ENCODE measurements at regions not wholly inside any gene's neighbourhood (a gene's known extent, or its start where the extent isn't known, plus 50 kb on each side); places are given as distances from the start of the nearest gene placed in this dataset.
A peak's percentile ranks its signal among the peaks of the same experiment; 100 is the strongest.

GRCh38 chr9:80922544-80922943 is 766.8 kb downstream of the TLE1 start:
- no peak for DNase-seq (ENCODE audit: low read depth in 1 of 2, low spot score in 1 of 2)
- in situ Hi-C loops (cut with HindIII; ENCODE audit: low pct_unique_long_range_greater_than_20kb, low sequenced_read_pairs), result no loop called here
- no peak for TF ChIP-seq JUND (IDR thresholded peaks at IDR 0.05; ENCODE audit: low read depth)

- no peak for DNase-seq (ENCODE audit: low read depth in 1 of 2, low spot score in 1 of 2)
Measured at GRCh38 chr9:80906728-80907127, 782.6 kb downstream of the TLE1 start.

DNA sequence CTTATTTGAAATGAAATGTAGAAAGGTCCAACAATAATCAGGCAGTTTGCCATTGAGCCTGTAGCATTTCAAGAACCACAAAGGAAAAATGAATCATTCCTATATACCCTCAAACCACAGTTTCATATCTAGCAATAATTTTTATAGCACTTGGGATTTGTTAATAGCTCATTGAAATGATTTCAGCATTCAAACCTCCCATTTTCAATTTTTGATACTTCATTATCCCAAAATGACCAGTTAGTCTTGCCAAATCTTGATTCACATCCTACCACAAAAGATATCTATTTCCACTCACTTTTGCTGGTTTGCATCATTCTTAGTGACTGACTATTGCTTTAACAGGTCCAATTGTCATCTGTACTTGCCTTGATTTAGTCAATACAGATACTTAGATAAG is 790.1 kb downstream of the TLE1 start:
- DNase-seq (ENCODE audit: low read depth in 1 of 2, low spot score in 1 of 2), result no peak

More at GRCh38 chr9:80906728-80907127, 782.6 kb downstream of the TLE1 start:
- in situ Hi-C loops (cut with HindIII; ENCODE audit: low pct_unique_long_range_greater_than_20kb, low sequenced_read_pairs), result no loop called here
- no peak for TF ChIP-seq JUND (IDR thresholded peaks at IDR 0.05; ENCODE audit: low read depth)

DNA sequence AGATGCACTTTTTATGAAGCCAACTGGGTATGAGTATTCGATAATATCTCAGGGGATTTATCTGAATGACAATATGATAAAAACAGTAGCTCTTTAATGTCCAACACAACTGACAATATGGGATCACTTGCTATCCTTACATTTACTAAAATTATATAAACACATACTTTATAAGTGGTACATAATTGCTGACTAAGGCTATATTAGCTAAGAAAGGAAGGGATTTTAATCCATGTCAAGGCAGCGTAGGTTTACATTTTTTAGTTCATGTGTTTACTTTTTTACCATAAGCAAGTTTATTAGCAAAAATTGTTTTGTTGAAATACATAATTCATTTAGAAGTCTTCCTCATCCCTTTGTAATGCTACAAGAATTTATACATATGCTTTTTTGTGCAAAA is 796.2 kb downstream of the TLE1 start:
- no peak for DNase-seq (ENCODE audit: low read depth in 1 of 2, low spot score in 1 of 2)
- TF ChIP-seq JUND (IDR thresholded peaks at IDR 0.05; ENCODE audit: low read depth), result no peak
- in situ Hi-C loops (cut with HindIII; ENCODE audit: low pct_unique_long_range_greater_than_20kb, low sequenced_read_pairs), result no loop called here

More for the DNA sequence above, 790.1 kb downstream of the TLE1 start:
- in situ Hi-C loops (cut with HindIII; ENCODE audit: low pct_unique_long_range_greater_than_20kb, low sequenced_read_pairs), result no loop called here
- TF ChIP-seq JUND (IDR thresholded peaks at IDR 0.05; ENCODE audit: low read depth), result no peak

DNA sequence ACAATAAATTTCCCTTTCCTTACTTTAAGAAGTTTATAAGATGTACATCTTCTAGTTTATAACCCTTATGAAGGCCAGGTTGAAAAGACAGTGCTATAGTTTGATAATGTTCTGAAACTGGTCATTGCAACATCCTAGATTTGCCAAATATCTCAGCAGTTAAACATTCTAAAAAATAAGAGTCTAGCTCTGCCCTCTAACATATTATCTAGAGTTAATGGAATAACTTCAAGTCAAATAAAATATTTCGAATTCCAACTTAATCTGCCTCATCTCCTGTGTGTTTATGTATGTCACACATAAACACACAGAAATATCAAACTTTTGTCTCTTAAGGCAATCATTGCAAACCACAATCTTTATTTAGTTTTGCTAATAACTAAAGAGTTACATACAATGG is 796.6 kb downstream of the TLE1 start:
- in situ Hi-C loops (cut with HindIII; ENCODE audit: low pct_unique_long_range_greater_than_20kb, low sequenced_read_pairs), result no loop called here

DNA sequence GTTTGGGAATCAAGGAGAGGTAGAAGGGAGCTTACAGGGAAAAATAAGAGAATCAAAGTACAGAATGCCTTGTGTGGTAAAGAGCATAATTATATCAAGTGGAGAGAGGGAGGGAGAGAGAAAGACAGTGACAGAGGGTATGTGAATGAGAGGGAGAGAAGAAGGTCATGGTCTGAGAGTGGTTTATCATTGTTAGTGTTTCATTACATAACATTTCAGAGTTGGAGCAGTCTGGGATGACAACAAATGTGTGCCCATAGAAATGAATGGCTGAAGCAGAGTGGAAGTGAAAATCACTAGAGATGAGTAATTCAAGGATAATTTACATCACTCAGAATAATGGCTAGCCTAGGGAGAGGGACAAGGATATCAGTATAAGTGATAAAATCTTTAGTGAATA is 799.2 kb downstream of the TLE1 start:
- no peak for TF ChIP-seq JUND (IDR thresholded peaks at IDR 0.05; ENCODE audit: low read depth)
- in situ Hi-C loops (cut with HindIII; ENCODE audit: low pct_unique_long_range_greater_than_20kb, low sequenced_read_pairs), result no loop called here
- no peak for DNase-seq (ENCODE audit: low read depth in 1 of 2, low spot score in 1 of 2)

More for the DNA sequence above, 796.6 kb downstream of the TLE1 start:
- DNase-seq (ENCODE audit: low read depth in 1 of 2, low spot score in 1 of 2), result no peak
- TF ChIP-seq JUND (IDR thresholded peaks at IDR 0.05; ENCODE audit: low read depth), result no peak

DNA sequence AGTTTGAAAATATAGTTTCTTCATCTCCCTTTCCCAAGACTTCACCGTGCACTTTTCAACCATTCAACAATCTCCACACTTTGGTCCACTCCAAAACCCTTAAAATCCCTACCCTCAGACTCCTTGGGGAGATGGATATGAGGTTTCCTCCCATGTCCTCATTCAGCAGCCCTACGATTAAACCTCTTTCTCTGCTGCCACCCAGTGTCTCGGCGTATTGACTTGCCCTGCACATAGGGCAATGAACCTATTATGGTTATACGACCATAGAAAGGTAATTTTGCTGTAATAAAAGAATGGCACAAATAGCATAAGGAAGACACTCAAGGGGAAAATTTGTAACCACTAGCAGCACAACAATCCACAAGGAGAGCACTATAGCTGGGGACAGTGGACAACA is 803.5 kb downstream of the TLE1 start:
- DNase-seq (ENCODE audit: low read depth in 1 of 2, low spot score in 1 of 2), result peak in 1 of 2 experiments; percentile 45
- in situ Hi-C loops (cut with HindIII; ENCODE audit: low pct_unique_long_range_greater_than_20kb, low sequenced_read_pairs), result no loop called here
- no peak for TF ChIP-seq JUND (IDR thresholded peaks at IDR 0.05; ENCODE audit: low read depth)

DNA sequence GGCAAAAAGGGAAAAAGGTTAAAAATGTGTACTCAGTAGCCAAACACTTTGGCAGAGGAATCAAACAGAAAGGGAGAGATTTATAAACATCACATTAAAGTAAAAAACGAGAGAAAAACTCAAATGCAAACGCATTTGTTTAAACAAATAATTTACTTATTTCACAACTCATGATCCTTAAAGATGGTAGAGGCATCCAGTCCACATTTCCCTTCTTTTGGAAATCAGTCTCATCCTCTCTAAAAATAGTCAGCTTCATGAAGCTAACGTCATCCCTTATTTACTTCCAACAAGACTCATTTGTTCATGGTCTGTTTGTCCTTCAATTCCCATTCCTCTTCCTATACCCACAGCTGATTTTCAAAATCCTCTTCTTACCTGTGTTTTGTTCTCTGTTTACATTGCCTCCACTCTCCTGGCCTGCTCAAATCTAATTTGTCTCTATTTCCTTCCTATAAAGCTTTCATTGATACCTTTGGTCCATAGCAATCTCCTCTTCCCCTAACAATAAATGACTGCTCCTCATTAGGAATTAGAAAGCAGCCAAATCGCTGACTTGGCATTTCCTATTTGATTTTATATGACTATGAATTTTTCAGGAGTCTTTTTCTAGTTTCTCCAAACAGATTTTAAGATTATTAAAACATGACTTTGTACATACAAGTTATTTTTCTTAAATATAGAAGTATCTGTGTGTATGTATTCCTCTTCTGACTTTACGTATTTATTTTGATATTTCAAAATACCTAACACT is 805.3 kb downstream of the TLE1 start:
- TF ChIP-seq JUND (IDR thresholded peaks at IDR 0.05; ENCODE audit: low read depth), result no peak
- no peak for DNase-seq (ENCODE audit: low read depth in 1 of 2, low spot score in 1 of 2)
- in situ Hi-C loops (cut with HindIII; ENCODE audit: low pct_unique_long_range_greater_than_20kb, low sequenced_read_pairs), result no loop called here

DNA sequence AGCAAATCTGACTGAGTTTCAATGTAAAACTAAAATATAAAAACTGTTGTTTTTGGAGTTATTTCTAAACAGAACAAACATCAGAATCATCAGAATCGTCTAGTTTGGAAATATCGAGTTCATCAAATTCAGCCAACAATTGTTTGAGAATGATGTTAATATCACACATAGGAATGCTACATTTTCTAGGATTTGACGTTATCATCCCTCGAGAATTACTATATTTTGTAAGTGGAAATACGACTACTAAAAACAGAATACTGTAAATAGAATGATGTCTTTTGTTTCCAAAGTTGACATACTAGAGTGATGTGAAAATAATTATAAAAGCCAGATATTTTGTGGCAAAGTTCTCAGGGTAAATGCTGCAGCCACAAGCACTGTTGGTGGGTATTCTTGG is 805.9 kb downstream of the TLE1 start:
- DNase-seq (ENCODE audit: low read depth in 1 of 2, low spot score in 1 of 2), result no peak
- in situ Hi-C loops (cut with HindIII; ENCODE audit: low pct_unique_long_range_greater_than_20kb, low sequenced_read_pairs), result no loop called here
- TF ChIP-seq JUND (IDR thresholded peaks at IDR 0.05; ENCODE audit: low read depth), result no peak

GRCh38 chr9:80881940-80882339 is 807.4 kb downstream of the TLE1 start:
- in situ Hi-C loops (cut with HindIII; ENCODE audit: low pct_unique_long_range_greater_than_20kb, low sequenced_read_pairs), result no loop called here
- no peak for TF ChIP-seq JUND (IDR thresholded peaks at IDR 0.05; ENCODE audit: low read depth)
- DNase-seq (ENCODE audit: low read depth in 1 of 2, low spot score in 1 of 2), result no peak

DNA sequence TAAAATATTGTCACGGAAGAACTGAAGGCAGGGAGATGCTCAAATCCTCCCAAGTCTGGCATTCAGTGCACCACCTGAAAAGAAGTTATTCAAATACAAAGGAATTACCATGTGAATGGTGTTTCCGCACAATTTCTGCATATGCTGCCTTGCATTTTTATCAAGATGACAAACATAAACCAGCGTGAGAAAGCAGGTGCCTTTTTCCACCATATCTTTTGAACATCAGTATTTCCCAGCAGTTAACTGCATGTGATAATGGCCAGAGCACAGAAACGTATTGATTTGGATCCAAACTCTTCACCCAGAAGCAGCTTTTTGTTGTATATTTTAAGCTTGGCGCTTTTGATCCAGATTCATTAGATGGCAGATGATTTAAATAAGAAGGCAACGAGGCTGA is 808.0 kb downstream of the TLE1 start:
- TF ChIP-seq JUND (IDR thresholded peaks at IDR 0.05; ENCODE audit: low read depth), result no peak
- DNase-seq (ENCODE audit: low read depth in 1 of 2, low spot score in 1 of 2), result no peak
- in situ Hi-C loops (cut with HindIII; ENCODE audit: low pct_unique_long_range_greater_than_20kb, low sequenced_read_pairs), result no loop called here

- no peak for TF ChIP-seq JUND (IDR thresholded peaks at IDR 0.05; ENCODE audit: low read depth)
- DNase-seq (ENCODE audit: low read depth in 1 of 2, low spot score in 1 of 2), result no peak
- in situ Hi-C loops (cut with HindIII; ENCODE audit: low pct_unique_long_range_greater_than_20kb, low sequenced_read_pairs), result no loop called here
Measured at GRCh38 chr9:80878556-80878955, 810.8 kb downstream of the TLE1 start.

DNA sequence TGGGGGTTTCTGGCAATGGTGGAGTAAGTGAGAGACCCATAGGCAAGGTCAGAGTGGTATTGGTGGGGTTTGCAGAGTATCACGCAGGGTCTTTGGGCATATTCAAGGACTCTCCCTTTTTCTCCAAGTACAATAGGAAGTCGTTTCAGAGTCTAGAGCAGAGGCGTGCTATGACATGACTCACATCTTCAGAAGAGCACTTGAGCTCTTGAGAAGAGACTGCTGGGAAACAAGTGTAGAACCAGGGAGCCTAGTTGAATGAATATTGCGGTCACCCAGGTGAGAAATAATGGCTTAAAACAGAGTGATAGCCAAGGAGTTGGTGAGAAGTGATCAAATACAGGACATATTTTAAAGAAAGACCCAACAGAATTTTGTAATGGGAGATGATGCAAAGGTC is 813.4 kb downstream of the TLE1 start:
- in situ Hi-C loops (cut with HindIII; ENCODE audit: low pct_unique_long_range_greater_than_20kb, low sequenced_read_pairs), result no loop called here
- TF ChIP-seq JUND (IDR thresholded peaks at IDR 0.05; ENCODE audit: low read depth), result no peak
- no peak for DNase-seq (ENCODE audit: low read depth in 1 of 2, low spot score in 1 of 2)

GRCh38 chr9:80874276-80874675 is 815.1 kb downstream of the TLE1 start:
- no peak for DNase-seq (ENCODE audit: low read depth in 1 of 2, low spot score in 1 of 2)

More at GRCh38 chr9:80874276-80874675, 815.1 kb downstream of the TLE1 start:
- no peak for TF ChIP-seq JUND (IDR thresholded peaks at IDR 0.05; ENCODE audit: low read depth)
- in situ Hi-C loops (cut with HindIII; ENCODE audit: low pct_unique_long_range_greater_than_20kb, low sequenced_read_pairs), result no loop called here
